H9 (cell line): ENCODE measurements at regions not wholly inside any gene's neighbourhood (a gene's known extent, or its start where the extent isn't known, plus 50 kb on each side); places are given as distances from the start of the nearest gene placed in this dataset.

ENCODE experiments used
- DNase-seq: peaks from one replicate; pipeline ENCODE4 v3.0.0-alpha.2; 2017
- H2AFZ ChIP-seq: one replicate; pipeline ENCODE4 v1.6.1; 2013; ENCODE audit warnings: mild to moderate bottlenecking, low read length, control low read depth, moderate library complexity
- H2AK5ac ChIP-seq: 2 replicates; pipeline ENCODE4 v1.6.1; 2013; ENCODE audit warnings: low read length, control low read depth, mixed read lengths; ENCODE audit not compliant: insufficient read length
- H2BK120ac ChIP-seq: one replicate; pipeline ENCODE4 v1.6.1; 2013; ENCODE audit warnings: low read depth, mild to moderate bottlenecking, low read length, control low read depth, inconsistent platforms; ENCODE audit not compliant: poor library complexity, severe bottlenecking
- H2BK12ac ChIP-seq: 2 replicates; pipeline ENCODE4 v1.6.1; 2013; ENCODE audit warnings: low read length, control low read depth, mixed read lengths, low read depth; ENCODE audit not compliant: insufficient read length
- H2BK15ac ChIP-seq: 2 replicates; pipeline ENCODE4 v1.6.1; 2013; ENCODE audit warnings: low read depth, low read length, control low read depth
- H2BK20ac ChIP-seq: one replicate; pipeline ENCODE4 v1.6.1; 2013; ENCODE audit warnings: low read depth, mild to moderate bottlenecking, low read length, control low read depth, inconsistent platforms; ENCODE audit not compliant: poor library complexity, severe bottlenecking
- H2BK5ac ChIP-seq: 2 replicates; pipeline ENCODE4 v1.6.1; 2013; ENCODE audit warnings: low read length, control low read depth, mixed read lengths; ENCODE audit not compliant: insufficient read length
- H3K14ac ChIP-seq: 2 replicates; pipeline ENCODE4 v1.6.1; 2013; ENCODE audit warnings: low read length, control low read depth; ENCODE audit not compliant: insufficient read depth
- H3K18ac ChIP-seq: 2 replicates; pipeline ENCODE4 v1.6.1; 2013; ENCODE audit warnings: low read depth, mild to moderate bottlenecking, mixed read lengths, low read length, control low read depth; ENCODE audit not compliant: insufficient read length
- H3K23ac ChIP-seq: 2 replicates; pipeline ENCODE4 v1.6.1; 2013; ENCODE audit warnings: low read length, control low read depth, mixed read lengths, low read depth; ENCODE audit not compliant: insufficient read length
- H3K23me2 ChIP-seq: 2 replicates; pipeline ENCODE4 v1.6.1; 2013; ENCODE audit warnings: low read depth, mild to moderate bottlenecking, mixed read lengths, low read length, control low read depth; ENCODE audit not compliant: insufficient read length, poor library complexity, severe bottlenecking
- H3K27ac ChIP-seq: 2 replicates; pipeline ENCODE4 v1.5.1; 2013; ENCODE audit warnings: low read length, control low read depth, mixed read lengths, low read depth; ENCODE audit not compliant: insufficient read length
- H3K27me3 ChIP-seq: 2 replicates; pipeline ENCODE4 v1.6.1; 2013; ENCODE audit warnings: low read length, control low read depth, inconsistent platforms; ENCODE audit not compliant: insufficient read depth
- H3K4ac ChIP-seq: 2 replicates; pipeline ENCODE4 v1.6.1; 2013; ENCODE audit warnings: low read depth, mild to moderate bottlenecking, control low read depth, inconsistent platforms, low read length, moderate library complexity
- H3K4me1 ChIP-seq: 2 replicates; pipeline ENCODE4 v1.6.1; 2013; ENCODE audit warnings: low read length, control low read depth, inconsistent platforms; ENCODE audit not compliant: insufficient read depth
- H3K4me2 ChIP-seq: 2 replicates; pipeline ENCODE4 v1.6.1; 2013; ENCODE audit warnings: low read length, control low read depth, mixed read lengths; ENCODE audit not compliant: insufficient read length, insufficient read depth
- H3K56ac ChIP-seq: 2 replicates; pipeline ENCODE4 v1.6.1; 2013; ENCODE audit warnings: low read depth, mild to moderate bottlenecking, mixed read lengths, low read length, control low read depth; ENCODE audit not compliant: insufficient read length
- H3K79me1 ChIP-seq: 2 replicates; pipeline ENCODE4 v1.6.1; 2013; ENCODE audit warnings: low read depth, mild to moderate bottlenecking, moderate library complexity, low read length, control low read depth, inconsistent platforms; ENCODE audit not compliant: insufficient read depth, poor library complexity, severe bottlenecking
- H3K79me2 ChIP-seq: 2 replicates; pipeline ENCODE4 v1.6.1; 2013; ENCODE audit warnings: low read length, control low read depth, inconsistent platforms; ENCODE audit not compliant: insufficient read depth
- H3K9ac ChIP-seq: 2 replicates; pipeline ENCODE4 v1.6.1; 2013; ENCODE audit warnings: low read length, control low read depth, mixed read lengths; ENCODE audit not compliant: insufficient read length; ENCODE audit errors: extremely low read depth
- H3K9me3 ChIP-seq: one replicate; pipeline ENCODE4 v1.6.1; 2013; ENCODE audit warnings: low read depth, low read length, inconsistent platforms; ENCODE audit not compliant: control insufficient read depth
- H3T11ph ChIP-seq: one replicate; pipeline ENCODE4 v1.6.1; 2013; ENCODE audit warnings: mild to moderate bottlenecking, low read length, control low read depth, inconsistent platforms
- H4K20me1 ChIP-seq: one replicate; pipeline ENCODE4 v1.6.1; 2013; ENCODE audit not compliant: control insufficient read depth, insufficient read length, insufficient read depth
- H4K5ac ChIP-seq: 2 replicates; pipeline ENCODE4 v1.6.1; 2013; ENCODE audit warnings: low read depth, mild to moderate bottlenecking, mixed read lengths, low read length, control low read depth; ENCODE audit not compliant: insufficient read length
- H4K8ac ChIP-seq: replicated peaks from 2 replicates; pipeline ENCODE4 v1.6.1; 2013; ENCODE audit warnings: low read length, control low read depth, mixed read lengths, low read depth; ENCODE audit not compliant: insufficient read length
- H4K91ac ChIP-seq: 2 replicates; pipeline ENCODE4 v1.6.1; 2013; ENCODE audit warnings: low read depth, mild to moderate bottlenecking, moderate library complexity, mixed read lengths, low read length, control low read depth; ENCODE audit not compliant: insufficient read length
- H3K27ac Mint-ChIP-seq, 3 experiments: 2 replicates in 2 of 3; 3 replicates in 1 of 3; pipeline ENCODE4 v1.8.0; 2020 to 2021; ENCODE audit warnings: mixed read lengths in 3 of 3, mild to moderate bottlenecking in 1 of 3, moderate library complexity in 1 of 3
- H3K27me3 Mint-ChIP-seq: 2 replicates; pipeline ENCODE4 v1.8.0; 2021; ENCODE audit warnings: low read depth, mild to moderate bottlenecking, moderate library complexity, mixed read lengths
- H3K36me3 Mint-ChIP-seq, 3 experiments: 2 replicates in 2 of 3; 3 replicates in 1 of 3; pipeline ENCODE4 v1.8.0; 2020 to 2021; ENCODE audit warnings: low read depth in 3 of 3, mixed read lengths in 3 of 3; ENCODE audit not compliant: insufficient read depth in 1 of 3
- H3K4me1 Mint-ChIP-seq, 2 experiments: 2 replicates each; pipeline ENCODE4 v1.8.0; 2020; ENCODE audit warnings: mixed read lengths in 2 of 2
- H3K4me3 Mint-ChIP-seq, 2 experiments: 2 replicates in 1 of 2; 3 replicates in 1 of 2; pipeline ENCODE4 v1.8.0; 2020 to 2021; ENCODE audit warnings: mild to moderate bottlenecking in 2 of 2, mixed read lengths in 2 of 2, moderate library complexity in 1 of 2
- H3K9me3 Mint-ChIP-seq, 2 experiments: 2 replicates in 1 of 2; 3 replicates in 1 of 2; pipeline ENCODE4 v1.8.0; 2020; ENCODE audit warnings: mild to moderate bottlenecking in 2 of 2, mixed read lengths in 2 of 2, moderate library complexity in 1 of 2
- CTCF ChIP-seq: fragments of 200-600 bp; sonication (generic); conservative IDR thresholded peaks from 3 replicates; pipeline ENCODE4 v1.8.0; 2021; ENCODE audit warnings: antibody characterized with exemption, mild to moderate bottlenecking
- WGBS: extraction: QIAGEN DNeasy Blood & Tissue Kit; methylation state at CpG from one replicate; pipeline ENCODE4 v1.1.7; 2013; ENCODE audit warnings: missing lambda C conversion rate, low lambda C conversion rate, mixed read lengths; ENCODE audit not compliant: insufficient read length; ENCODE audit errors: extremely low coverage; 5-methylcytosine and 5-hydroxymethylcytosine counted together

- H3K4me1 ChIP-seq, result no peaks in the 10 kb centered on the region
- peaks cover 2 to 5% of the 10 kb centered on the region in 2 experiments; a peak in 2 of 4 replicates for H3K4me1 Mint-ChIP-seq
- H3K36me3 Mint-ChIP-seq, result peaks cover 0 to 4% (median 0%) of the 10 kb centered on the region in 3 experiments; a peak in 1 of 7 replicates
- no peak overlapping the region for H3K56ac ChIP-seq
- no peak overlapping the region for H2BK12ac ChIP-seq
- no peak overlapping the region for H2BK120ac ChIP-seq
- H2BK15ac ChIP-seq, result no peak overlapping the region
- no CpG with 5 or more reads among the region's 6 CpGs for WGBS
- no peak overlapping the region for H3K9ac ChIP-seq
- no peak overlapping the region for H3K4ac ChIP-seq
- no peak overlapping the region for H3K4me2 ChIP-seq
- no peak overlapping the region for H3K23ac ChIP-seq
- H3K9me3 ChIP-seq, result no peaks in the 10 kb centered on the region
- no peak overlapping the region for H2BK20ac ChIP-seq
- no peak overlapping the region for H4K8ac ChIP-seq
- H3K79me1 ChIP-seq, result no peaks in the 10 kb centered on the region
- H3K23me2 ChIP-seq, result no peaks in the 10 kb centered on the region
- H3K27ac ChIP-seq, result no peak overlapping the region
- H3K27ac Mint-ChIP-seq, result no peak overlapping the region
- no peak overlapping the region for H2AFZ ChIP-seq
- no peak overlapping the region for H4K91ac ChIP-seq
- H3K9me3 Mint-ChIP-seq, result peaks cover 0 to 6% of the 10 kb centered on the region in 2 experiments; a peak in 1 of 5 replicates
- no peak overlapping the region for H3T11ph ChIP-seq
- peak; percentile 8 for DNase-seq
- H3K18ac ChIP-seq, result no peak overlapping the region
- no peak overlapping the region for H4K5ac ChIP-seq
- H3K14ac ChIP-seq, result no peak overlapping the region
- H3K27me3 Mint-ChIP-seq, result peaks cover 4% of the 10 kb centered on the region
- no peak overlapping the region for H2AK5ac ChIP-seq
- H3K79me2 ChIP-seq, result no peaks in the 10 kb centered on the region
- no peak overlapping the region for H3K4me3 Mint-ChIP-seq
- H3K27me3 ChIP-seq, result no peaks in the 10 kb centered on the region
- no peak for TF ChIP-seq CTCF
- H4K20me1 ChIP-seq, result no peaks in the 10 kb centered on the region
- H2BK5ac ChIP-seq, result no peak overlapping the region
Measured at GRCh38 chr2:129771418-129772189, 207.9 kb upstream of the RAB6C start.
